Loucy (cell line): ENCODE measurements at regions not wholly inside any gene's neighbourhood (a gene's known extent, or its start where the extent isn't known, plus 50 kb on each side); places are given as distances from the start of the nearest gene placed in this dataset.

ENCODE experiments used
- H2AFZ ChIP-seq: fragments of 200-600 bp; sonication (generic); 2 replicates; pipeline ENCODE4 v1.6.0; 2016; ENCODE audit warnings: antibody characterized with exemption, mild to moderate bottlenecking, low read length, moderate library complexity
- H3F3A ChIP-seq: fragments of 200-600 bp; 2 replicates; pipeline ENCODE4 v1.6.0; 2016; ENCODE audit warnings: antibody characterized with exemption, low read depth, mild to moderate bottlenecking
- H3K27me3 ChIP-seq: fragments of 200-600 bp; sonication (generic); 2 replicates; pipeline ENCODE4 v1.6.1; 2014; ENCODE audit warnings: low read length, mild to moderate bottlenecking; ENCODE audit not compliant: insufficient read depth, poor library complexity, severe bottlenecking
- H3K36me3 ChIP-seq: fragments of 200-600 bp; sonication (generic); 2 replicates; pipeline ENCODE4 v1.6.1; 2016; ENCODE audit warnings: low read length; ENCODE audit not compliant: insufficient read depth
- H3K4me1 ChIP-seq: fragments of 200-600 bp; sonication (generic); 2 replicates; pipeline ENCODE4 v1.5.1; 2014; ENCODE audit warnings: low read length, mild to moderate bottlenecking; ENCODE audit not compliant: insufficient read depth, poor library complexity, severe bottlenecking
- H3K4me2 ChIP-seq: fragments of 200-600 bp; sonication (generic); 2 replicates; pipeline ENCODE4 v1.6.0; 2014; ENCODE audit warnings: antibody characterized with exemption, low read length, low read depth, mild to moderate bottlenecking; ENCODE audit not compliant: poor library complexity, severe bottlenecking
- H3K4me3 ChIP-seq: fragments of 200-600 bp; sonication (generic); 2 replicates; pipeline ENCODE4 v1.5.1; 2014; ENCODE audit warnings: low read length, mild to moderate bottlenecking, mixed read lengths; ENCODE audit not compliant: poor library complexity, severe bottlenecking
- H3K79me2 ChIP-seq: fragments of 200-600 bp; sonication (generic); 2 replicates; pipeline ENCODE4 v1.6.1; 2014; ENCODE audit warnings: low read length; ENCODE audit not compliant: insufficient read depth
- H3K9ac ChIP-seq: fragments of 200-600 bp; sonication (generic); 2 replicates; pipeline ENCODE4 v1.6.0; 2014; ENCODE audit warnings: mild to moderate bottlenecking, low read depth, low read length, moderate library complexity; ENCODE audit not compliant: poor library complexity, severe bottlenecking
- H3K9me2 ChIP-seq: fragments of 200-600 bp; sonication (generic); replicated peaks from 2 replicates; pipeline ENCODE4 v1.6.1; 2016; ENCODE audit warnings: low read depth, low read length, mixed read lengths
- H3K9me3 ChIP-seq: fragments of 200-600 bp; sonication (generic); 2 replicates; pipeline ENCODE4 v1.6.1; 2014; ENCODE audit warnings: mild to moderate bottlenecking, antibody characterized with exemption, low read length, low read depth; ENCODE audit not compliant: insufficient read depth
- H4K20me1 ChIP-seq: fragments of 200-600 bp; sonication (generic); 2 replicates; pipeline ENCODE4 v1.6.0; 2014; ENCODE audit warnings: antibody characterized with exemption, low read length, mild to moderate bottlenecking; ENCODE audit not compliant: insufficient read depth, poor library complexity, severe bottlenecking
- CTCF ChIP-seq: fragments of 200-600 bp; sonication (generic); conservative IDR thresholded peaks from 2 replicates; pipeline ENCODE4 v1.5.1; 2014; ENCODE audit warnings: mild to moderate bottlenecking, antibody characterized with exemption, low read length
- EZH2phosphoT487 ChIP-seq: fragments of 200-600 bp; IDR thresholded peaks from 2 replicates; pipeline ENCODE4 v1.6.1; 2018; ENCODE audit warnings: antibody characterized with exemption, mild to moderate bottlenecking, moderate library complexity, borderline replicate concordance

DNA sequence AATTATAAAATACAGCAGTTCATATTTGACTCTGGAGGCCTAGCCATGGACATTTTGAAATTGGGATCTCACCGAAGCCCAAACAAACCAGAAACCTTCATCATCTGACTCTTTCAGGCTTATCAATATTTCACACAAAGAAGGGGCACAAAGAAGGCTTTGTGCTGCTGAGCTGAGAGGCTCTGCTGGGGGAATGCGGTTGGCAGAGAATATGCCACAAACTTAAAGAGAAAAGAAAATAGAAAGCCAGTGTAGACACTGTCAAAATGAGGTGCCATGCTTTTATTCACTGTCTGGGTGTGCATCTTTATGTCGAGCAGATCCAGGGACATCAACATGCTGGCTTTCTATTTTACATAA is 162.6 kb downstream of the QPCT start:
- TF ChIP-seq EZH2phosphoT487 (no peak), CTCF (no peak)
- H3K36me3 ChIP-seq, result no peaks in the 10 kb centered on the region
- no peaks in the 10 kb centered on the region for H3K9me3 ChIP-seq
- H2AFZ ChIP-seq, result no peak overlapping the region
- H3K4me2 ChIP-seq, result no peak overlapping the region
- no peak overlapping the region for H3K9ac ChIP-seq
- no peaks in the 10 kb centered on the region for H4K20me1 ChIP-seq
- H3F3A ChIP-seq, result no peaks in the 10 kb centered on the region
- H3K27me3 ChIP-seq, result no peaks in the 10 kb centered on the region
- H3K79me2 ChIP-seq, result no peaks in the 10 kb centered on the region
- no peaks in the 10 kb centered on the region for H3K4me1 ChIP-seq
- H3K4me3 ChIP-seq, result no peak overlapping the region
- H3K9me2 ChIP-seq, result no peaks in the 10 kb centered on the region; the same call in 1 of the 2 replicates

- no peak overlapping the region for H3K9ac ChIP-seq
- no peaks in the 10 kb centered on the region for H3K36me3 ChIP-seq
- no peaks in the 10 kb centered on the region for H4K20me1 ChIP-seq
- H3K27me3 ChIP-seq, result no peaks in the 10 kb centered on the region
- no peaks in the 10 kb centered on the region for H3K4me1 ChIP-seq
- no peak overlapping the region for H3K4me3 ChIP-seq
- no peaks in the 10 kb centered on the region for H3K79me2 ChIP-seq
- no peaks in the 10 kb centered on the region for H3F3A ChIP-seq
- H3K9me2 ChIP-seq, result no peaks in the 10 kb centered on the region; the same call in 1 of the 2 replicates
- H3K4me2 ChIP-seq, result no peak overlapping the region
- H3K9me3 ChIP-seq, result no peaks in the 10 kb centered on the region
- no peak overlapping the region for H2AFZ ChIP-seq
- TF ChIP-seq CTCF (no peak), EZH2phosphoT487 (no peak)
Observed at GRCh38 chr2:37507703-37508102, 163.3 kb downstream of the QPCT start.

- Histone ChIP-seq H3K79me2 (no peaks in the 10 kb centered on the region), H3K9ac (no peak overlapping the region), H4K20me1 (no peaks in the 10 kb centered on the region), H3K36me3 (no peaks in the 10 kb centered on the region), H3F3A (no peaks in the 10 kb centered on the region), H3K27me3 (no peaks in the 10 kb centered on the region), H3K4me3 (no peak overlapping the region), H2AFZ (no peak overlapping the region), H3K4me1 (no peaks in the 10 kb centered on the region), H3K9me3 (no peaks in the 10 kb centered on the region; the same call in 1 of the 2 replicates), H3K4me2 (no peak overlapping the region), H3K9me2 (no peaks in the 10 kb centered on the region; the same call in 1 of the 2 replicates)
- no peak for TF ChIP-seq CTCF
- TF ChIP-seq EZH2phosphoT487, result no peak
Observed at GRCh38 chr2:37512971-37513370, 158.5 kb downstream of the CDC42EP3 start.
